HepG2 (cell line): ENCODE measurements at regions not wholly inside any gene's neighbourhood (a gene's known extent, or its start where the extent isn't known, plus 50 kb on each side); places are given as distances from the start of the nearest gene placed in this dataset.

Source experiments
- ATAC-seq: fragments of 200-7000 bp; cut with Tn5 transposase; 3 replicates; pipeline ENCODE4 v1.9.1; 2020; ENCODE audit warnings: mild to moderate bottlenecking, moderate library complexity
- BruUV-seq: library from RNA; stranded (reverse); fragments of 400-500 nt; replicated peaks from 2 replicates; lab custom pipeline; 2021; lab: Mats Ljungman, UMichigan
- CTCF ChIA-PET: fragments of 300-600 bp; formaldehyde crosslinking; extraction: SDS; loops from one replicate; lab custom pipeline; 2021; ENCODE audit warnings: low total read pairs, inconsistent platforms, low intra/inter-chr PET ratio; lab: Yijun Ruan, JAX
- POLR2A ChIA-PET: fragments of 350-600 bp; sonication (Branson Sonifier 250); formaldehyde crosslinking; loops from one replicate; lab custom pipeline; 2020; ENCODE audit warnings: antibody characterized with exemption, inconsistent platforms; lab: Yijun Ruan, JAX
- DNase-seq: peaks from one replicate; pipeline ENCODE4 v3.0.0-alpha.2; 2015; ENCODE audit warnings: low spot score
- FAIRE-seq: peaks from 3 replicates; lab custom pipeline; 2011; peaks lifted over from hg19 to GRCh38; lab: Jason Lieb, UNC
- H2AFZ ChIP-seq: one replicate; pipeline ENCODE4 v1.6.1; 2011; ENCODE audit warnings: low read length, inconsistent platforms
- H3K27ac ChIP-seq: fragments of 300-600 bp; 3 replicates; pipeline ENCODE4 v1.8.0; 2011; ENCODE audit warnings: mixed run types, mild to moderate bottlenecking, mixed read lengths, low read length, inconsistent platforms; ENCODE audit not compliant: insufficient read depth; ENCODE audit errors: extremely low read length
- H3K27me3 ChIP-seq, 2 experiments: fragments of 200-600 bp in 1 of 2; 2 replicates in 1 of 2; 3 replicates in 1 of 2; pipeline versions ENCODE4 v1.6.0 to v1.8.0; 2011; ENCODE audit warnings: low read length in 2 of 2, mild to moderate bottlenecking in 2 of 2, moderate library complexity in 2 of 2, inconsistent platforms in 1 of 2; ENCODE audit not compliant: insufficient read depth in 2 of 2, control insufficient read depth in 1 of 2
- H3K36me3 ChIP-seq, 2 experiments: fragments of 200-600 bp in 1 of 2; replicated peaks in 1 of 2; 2 replicates in 1 of 2; 3 replicates in 1 of 2; pipeline versions ENCODE4 v1.5.1 to v1.8.0; 2011; ENCODE audit warnings: low read length in 2 of 2, inconsistent platforms in 1 of 2; ENCODE audit not compliant: insufficient read depth in 2 of 2, control insufficient read depth in 1 of 2
- H3K4me1 ChIP-seq: 2 replicates; pipeline ENCODE4 v1.5.1; 2012; ENCODE audit warnings: low read length, inconsistent platforms; ENCODE audit not compliant: insufficient read depth
- H3K4me2 ChIP-seq: 2 replicates; pipeline ENCODE4 v1.6.0; 2011; ENCODE audit warnings: low read depth, low read length, inconsistent platforms
- H3K4me3 ChIP-seq, 3 experiments: fragments of 200-600 bp in 1 of 3; sonication (generic), shearing (Covaris generic) in 1 of 3; replicated peaks in 1 of 3; 2 replicates each; pipeline ENCODE4 v1.5.1; 2011 to 2016; ENCODE audit warnings: low read length in 3 of 3, inconsistent platforms in 2 of 3, low read depth in 2 of 3, mild to moderate bottlenecking in 2 of 3, control low read depth in 1 of 3, mixed read lengths in 1 of 3; ENCODE audit not compliant: insufficient read depth in 1 of 3
- H3K79me2 ChIP-seq: one replicate; pipeline ENCODE4 v1.6.1; 2011; ENCODE audit warnings: low read length, inconsistent platforms; ENCODE audit not compliant: insufficient read depth
- H3K9ac ChIP-seq: 2 replicates; pipeline ENCODE4 v1.6.0; 2011; ENCODE audit warnings: mild to moderate bottlenecking, low read depth, low read length, inconsistent platforms; ENCODE audit not compliant: insufficient read depth
- H3K9me3 ChIP-seq: 2 replicates; pipeline ENCODE4 v1.5.1; 2012; ENCODE audit warnings: mild to moderate bottlenecking, low read length
- H4K20me1 ChIP-seq: 2 replicates; pipeline ENCODE4 v1.6.0; 2011; ENCODE audit warnings: inconsistent platforms, mild to moderate bottlenecking, low read length, moderate library complexity; ENCODE audit not compliant: insufficient read depth
- ARID4A ChIP-seq: sonication (generic); formaldehyde crosslinking; IDR thresholded peaks from 2 replicates; pipeline ENCODE4 v1.5.0; 2020; ENCODE audit warnings: mild to moderate bottlenecking, missing genetic modification reagents, borderline replicate concordance
- CAMTA2 ChIP-seq: sonication (generic); formaldehyde crosslinking; IDR thresholded peaks from 2 replicates; pipeline ENCODE4 v1.4.0; 2020; ENCODE audit warnings: mild to moderate bottlenecking, missing genetic modification reagents, borderline replicate concordance
- E2F1 ChIP-seq: sonication (generic); formaldehyde crosslinking; IDR thresholded peaks from 2 replicates; pipeline ENCODE4 v1.5.0; 2020; ENCODE audit warnings: missing genetic modification reagents
- GTF2F1 ChIP-seq: fragments of 150-350 bp; IDR thresholded peaks from 2 replicates; pipeline ENCODE4 v1.6.1; 2014; ENCODE audit warnings: low read length
- PCBP2 ChIP-seq: fragments of 200-400 bp; formaldehyde crosslinking; optimal IDR thresholded peaks from 2 replicates; pipeline ENCODE3; 2018; ENCODE audit warnings: low read length, low read depth; ENCODE audit not compliant: poor library complexity, severe bottlenecking
- RARA ChIP-seq: IDR thresholded peaks from 2 replicates; pipeline ENCODE4 v1.6.1; 2016; ENCODE audit warnings: missing genetic modification reagents, missing compliant biosample characterization
- RBAK ChIP-seq: sonication (generic); formaldehyde crosslinking; IDR thresholded peaks from 2 replicates; pipeline ENCODE4 v1.5.1; 2020; ENCODE audit warnings: mild to moderate bottlenecking, missing genetic modification reagents
- SIX4 ChIP-seq: sonication (generic); formaldehyde crosslinking; IDR thresholded peaks from 2 replicates; pipeline ENCODE4 v1.4.0; 2020; ENCODE audit warnings: missing genetic modification reagents
- ZBTB4 ChIP-seq: sonication (generic); formaldehyde crosslinking; IDR thresholded peaks from 2 replicates; pipeline ENCODE4 v1.4.0; 2020; ENCODE audit warnings: missing genetic modification reagents, mild to moderate bottlenecking, borderline replicate concordance
- ZNF414 ChIP-seq: sonication (generic); formaldehyde crosslinking; IDR thresholded peaks from 2 replicates; pipeline ENCODE4 v1.5.0; 2020; ENCODE audit warnings: missing genetic modification reagents
- ZNF44 ChIP-seq: sonication (generic); formaldehyde crosslinking; IDR thresholded peaks from 2 replicates; pipeline ENCODE4 v1.5.1; 2020; ENCODE audit warnings: mild to moderate bottlenecking, missing genetic modification reagents
- ZNF550 ChIP-seq: sonication (generic); formaldehyde crosslinking; IDR thresholded peaks from 2 replicates; pipeline ENCODE4 v1.4.0; 2020; ENCODE audit warnings: mild to moderate bottlenecking, missing genetic modification reagents, borderline replicate concordance
- ZNF691 ChIP-seq: sonication (generic); formaldehyde crosslinking; IDR thresholded peaks from 2 replicates; pipeline ENCODE4 v1.4.0; 2020; ENCODE audit warnings: missing genetic modification reagents, low read depth, mild to moderate bottlenecking, borderline replicate concordance
- WGBS: methylation state at CpG from one replicate; pipeline ENCODE4 v1.1.6; 2017; ENCODE audit warnings: low lambda C conversion rate; 5-methylcytosine and 5-hydroxymethylcytosine counted together
- in situ Hi-C: cut with HindIII; loops from 2 replicates; pipeline ENCODE4 v1.10.0; 2017; ENCODE audit warnings: low pct_unique_long_range_greater_than_20kb; ENCODE audit not compliant: extremely low pct_ligation_motif_present
- intact Hi-C: fragments of 100-400 bp; cut with micrococcal nuclease; formaldehyde crosslinking; loops from one replicate; pipeline ENCODE4 v1.10.0; 2022; ENCODE audit not compliant: unreplicated experiment

DNA sequence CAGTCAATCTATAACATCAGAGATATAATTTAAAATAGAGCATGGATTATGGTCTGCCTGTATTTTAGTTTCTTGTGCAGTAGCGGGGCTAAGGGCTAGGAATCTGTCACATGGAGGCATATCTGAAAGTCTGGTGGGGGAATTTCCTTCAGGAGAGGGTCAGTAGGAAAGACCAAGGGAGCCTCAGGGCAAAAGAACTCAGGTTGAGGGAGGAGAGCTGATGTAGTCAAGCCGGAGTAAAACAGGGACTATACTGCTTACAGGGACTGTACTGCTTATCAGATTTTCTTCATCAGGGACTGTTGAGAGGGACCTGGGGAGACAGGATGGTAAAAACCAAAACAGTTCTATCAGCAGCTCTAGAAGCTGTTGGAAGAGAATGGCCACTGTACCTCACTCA, 82.0 kb upstream of the CPM start (continued):
- no peak for TF ChIP-seq E2F1 (CRISPR knock-in tag)
- no peak for TF ChIP-seq ARID4A (CRISPR knock-in tag)
- TF ChIP-seq RBAK (CRISPR knock-in tag), result no peak

GRCh38 chr12:69015831-69016230, 82.9 kb upstream of the CPM start:
- 8% methylated on average over 6 of the region's 6 CpGs for WGBS
- H2AFZ ChIP-seq, result peak overlapping the region; percentile 9
- no peak overlapping the region for H3K4me2 ChIP-seq
- TF ChIP-seq ZNF550 (CRISPR knock-in tag), result no peak
- no peak for TF ChIP-seq RARA (CRISPR knock-in tag)
- no peak for TF ChIP-seq ZNF414 (CRISPR knock-in tag)
- no peak for TF ChIP-seq ZNF44 (CRISPR knock-in tag)
- TF ChIP-seq SIX4, result no peak
- TF ChIP-seq ZBTB4 (CRISPR knock-in tag), result no peak
- TF ChIP-seq CAMTA2 (CRISPR knock-in tag), result no peak
- TF ChIP-seq ZNF691, result no peak
- TF ChIP-seq GTF2F1, result no peak
- no peak for TF ChIP-seq PCBP2

More at GRCh38 chr12:69015831-69016230, 82.9 kb upstream of the CPM start:
- Histone ChIP-seq H3K79me2 (no peaks in the 10 kb centered on the region), H3K27ac (no peak overlapping the region), H4K20me1 (no peaks in the 10 kb centered on the region), H3K9me3 (no peaks in the 10 kb centered on the region; the same call in 1 of the 2 replicates), H3K9ac (no peak overlapping the region), H3K4me3 (no peak overlapping the region), H3K4me1 (no peaks in the 10 kb centered on the region), H3K27me3 (peaks cover 1 to 25% of the 10 kb centered on the region in 2 experiments; a peak in 2 of 5 replicates), H3K36me3 (no peaks in the 10 kb centered on the region)
- FAIRE-seq (no peak), ATAC-seq (no peak), DNase-seq (no peak)
- POLR2A ChIA-PET, result no interaction called here
- in situ Hi-C loops, result no loop called here
- intact Hi-C loops, result no loop called here
- CTCF ChIA-PET, result no interaction called here
- BruUV-seq, result no TSS peak
